ENCODE measurements at regions not wholly inside any gene's neighbourhood (a gene's known extent, or its start where the extent isn't known, plus 50 kb on each side); places are given as distances from the start of the nearest gene placed in this dataset.
"Not testable (repeated sequence)": the region's sequence is repeated elsewhere in the genome, so short reads cannot be mapped to it uniquely, and the experiment has no call there.

DNA sequence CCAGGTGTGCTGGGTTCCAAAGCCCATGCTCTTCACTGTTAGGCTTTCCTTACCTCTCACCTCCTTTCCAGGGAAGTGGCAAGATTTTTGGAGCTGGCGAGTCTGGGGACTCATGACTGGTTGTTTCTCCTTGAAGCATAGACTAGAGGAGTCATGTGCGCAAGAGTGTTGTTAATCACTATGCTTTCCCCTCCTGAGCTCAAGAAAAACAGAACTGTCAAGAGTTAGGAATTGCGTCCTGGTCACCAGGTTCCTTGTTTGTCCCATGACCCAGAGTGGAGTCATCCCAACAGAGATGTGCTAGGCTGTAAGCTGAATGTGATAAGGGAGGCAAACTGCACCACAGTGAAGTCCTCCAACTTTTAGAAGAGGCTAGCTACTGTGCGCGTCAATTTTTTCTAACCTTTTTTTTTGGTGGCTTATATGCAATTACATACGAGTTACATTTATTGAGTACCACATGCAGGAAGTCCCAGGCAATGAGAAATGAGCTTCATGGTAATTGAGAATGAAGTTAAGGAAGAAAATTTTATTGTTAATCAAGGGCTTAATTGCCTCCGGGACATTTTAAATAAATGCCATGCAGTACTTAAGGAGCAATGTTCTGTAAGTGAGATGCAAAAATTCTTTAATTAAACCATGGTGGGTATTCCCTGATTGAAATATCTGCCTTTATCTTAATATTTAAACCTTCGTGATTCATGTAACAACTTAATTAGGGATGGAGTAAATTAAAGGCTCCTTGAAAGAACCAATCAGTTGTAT, 233.9 kb downstream of the ZIC5 start:
- Histone ChIP-seq H3K4me3 (ENCODE audit: low read depth, low read length) (no peak overlapping the region), H3K4me1 (ENCODE audit: control insufficient read depth, insufficient read depth, low read length) (no peaks in the 10 kb centered on the region), H3K9me3 (ENCODE audit: control insufficient read depth, insufficient read depth, low read length) (no peaks in the 10 kb centered on the region), H3K36me3 (ENCODE audit: control insufficient read depth, insufficient read depth, low read length) (no peaks in the 10 kb centered on the region), H3K27ac (ENCODE audit: low read depth, low read length) (no peak overlapping the region), H3K27me3 (ENCODE audit: control insufficient read depth, insufficient read depth, low read length) (peaks cover 7% of the 10 kb centered on the region)
- peak in 1 of 6 donors; percentile 91 for DNase-seq (ENCODE audit: low read depth in 4 of 6, low spot score in 6 of 6)
- WGBS (ENCODE audit: insufficient coverage), result 93% methylated on average over 2 of the region's 8 CpGs

DNA sequence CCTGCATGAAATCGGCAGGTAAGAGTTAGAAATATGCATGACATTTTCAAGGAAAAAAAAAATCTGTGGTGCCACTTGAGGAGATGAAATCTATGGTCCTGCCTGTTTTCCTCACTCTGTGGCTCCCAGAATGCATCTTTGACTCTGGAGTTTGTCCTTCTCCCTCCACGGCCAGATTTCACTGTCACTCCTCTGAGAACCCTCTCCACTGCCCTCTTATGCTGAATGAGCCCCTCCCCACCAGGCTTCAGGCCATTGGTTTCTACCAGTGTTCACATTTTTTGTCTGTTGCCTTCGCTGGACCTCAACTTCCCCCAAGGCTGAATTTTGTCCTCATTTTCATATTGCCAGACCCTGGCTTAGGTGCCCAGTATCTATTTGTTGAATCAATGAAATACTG, 235.0 kb downstream of the ZIC5 start:
- 91% methylated on average over 2 of the region's 3 CpGs for WGBS (ENCODE audit: insufficient coverage)
- Histone ChIP-seq H3K27me3 (ENCODE audit: control insufficient read depth, insufficient read depth, low read length) (peaks cover 7% of the 10 kb centered on the region), H3K27ac (ENCODE audit: low read depth, low read length) (no peak overlapping the region), H3K4me3 (ENCODE audit: low read depth, low read length) (no peak overlapping the region), H3K4me1 (ENCODE audit: control insufficient read depth, insufficient read depth, low read length) (no peaks in the 10 kb centered on the region), H3K9me3 (ENCODE audit: control insufficient read depth, insufficient read depth, low read length) (no peaks in the 10 kb centered on the region), H3K36me3 (ENCODE audit: control insufficient read depth, insufficient read depth, low read length) (no peaks in the 10 kb centered on the region)
- no peak for DNase-seq (ENCODE audit: low read depth in 4 of 6, low spot score in 6 of 6)

DNA sequence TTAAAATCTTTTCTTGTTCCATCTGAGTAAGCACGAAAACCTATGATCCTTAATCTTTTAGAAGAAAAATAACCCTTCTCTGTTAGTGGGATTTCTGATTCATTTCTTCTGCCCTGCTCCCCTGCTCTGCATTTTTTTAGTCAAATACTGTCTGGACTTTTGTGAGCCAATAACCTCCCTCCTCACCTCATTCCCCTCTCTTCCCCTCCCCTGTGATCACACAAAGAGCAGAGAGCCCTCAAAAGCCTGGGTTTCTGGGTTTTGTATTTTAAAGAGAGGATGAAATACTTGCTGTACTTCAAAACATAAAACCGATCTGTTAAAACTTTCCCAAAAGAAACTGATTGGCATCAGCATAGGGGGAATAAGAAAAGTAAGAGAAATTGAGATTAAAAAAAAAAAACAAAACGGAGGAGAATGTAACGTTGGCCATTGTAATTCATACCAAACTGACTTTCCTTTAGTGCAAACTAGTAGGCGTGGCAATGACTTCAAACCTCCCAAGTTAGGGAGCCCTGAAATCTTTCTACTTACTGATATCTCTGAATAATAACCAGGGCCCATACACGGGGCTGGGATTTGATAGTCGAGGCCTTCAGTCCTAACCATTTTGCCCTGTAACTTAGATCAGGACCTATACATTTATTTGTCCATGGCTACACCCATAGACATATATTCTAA, 232.9 kb downstream of the TM9SF2 start:
- no peak overlapping the region for H3K27ac ChIP-seq (ENCODE audit: low read depth, low read length)
- no peaks in the 10 kb centered on the region for H3K9me3 ChIP-seq (ENCODE audit: control insufficient read depth, insufficient read depth, low read length)
- no peaks in the 10 kb centered on the region for H3K36me3 ChIP-seq (ENCODE audit: control insufficient read depth, insufficient read depth, low read length)
- no peaks in the 10 kb centered on the region for H3K27me3 ChIP-seq (ENCODE audit: control insufficient read depth, insufficient read depth, low read length)
- no peak for DNase-seq (ENCODE audit: low read depth in 4 of 6, low spot score in 6 of 6)
- no peak overlapping the region for H3K4me3 ChIP-seq (ENCODE audit: low read depth, low read length)
- H3K4me1 ChIP-seq (ENCODE audit: control insufficient read depth, insufficient read depth, low read length), result no peaks in the 10 kb centered on the region
- WGBS (ENCODE audit: insufficient coverage), result 76% methylated on average over 4 of the region's 7 CpGs

DNA sequence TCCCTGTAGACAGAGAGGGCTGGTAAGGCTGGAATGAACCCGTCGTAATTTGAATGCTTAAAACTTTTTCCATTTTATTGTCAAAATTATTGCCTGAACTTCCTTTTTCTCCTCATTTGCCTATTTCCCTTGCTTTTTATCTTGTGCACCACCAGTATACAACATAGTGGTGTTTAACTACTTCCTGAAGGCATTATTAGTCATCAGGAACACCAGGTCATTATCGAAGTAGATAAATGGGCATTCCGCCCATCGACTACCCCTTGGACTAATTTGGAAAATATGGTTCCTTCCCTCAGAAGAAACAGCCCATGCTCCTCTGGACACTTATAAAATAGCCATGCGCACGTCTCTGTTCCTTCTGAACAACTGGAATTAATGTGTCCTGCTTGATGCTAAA, 232.1 kb downstream of the TM9SF2 start:
- Histone ChIP-seq H3K4me3 (ENCODE audit: low read depth, low read length) (no peak overlapping the region), H3K27ac (ENCODE audit: low read depth, low read length) (no peak overlapping the region), H3K9me3 (ENCODE audit: control insufficient read depth, insufficient read depth, low read length) (no peaks in the 10 kb centered on the region), H3K27me3 (ENCODE audit: control insufficient read depth, insufficient read depth, low read length) (no peaks in the 10 kb centered on the region), H3K4me1 (ENCODE audit: control insufficient read depth, insufficient read depth, low read length) (no peaks in the 10 kb centered on the region), H3K36me3 (ENCODE audit: control insufficient read depth, insufficient read depth, low read length) (no peaks in the 10 kb centered on the region)
- DNase-seq (ENCODE audit: low read depth in 4 of 6, low spot score in 6 of 6), result no peak
- WGBS (ENCODE audit: insufficient coverage), result no CpG with 5 or more reads among the region's 7 CpGs

DNA sequence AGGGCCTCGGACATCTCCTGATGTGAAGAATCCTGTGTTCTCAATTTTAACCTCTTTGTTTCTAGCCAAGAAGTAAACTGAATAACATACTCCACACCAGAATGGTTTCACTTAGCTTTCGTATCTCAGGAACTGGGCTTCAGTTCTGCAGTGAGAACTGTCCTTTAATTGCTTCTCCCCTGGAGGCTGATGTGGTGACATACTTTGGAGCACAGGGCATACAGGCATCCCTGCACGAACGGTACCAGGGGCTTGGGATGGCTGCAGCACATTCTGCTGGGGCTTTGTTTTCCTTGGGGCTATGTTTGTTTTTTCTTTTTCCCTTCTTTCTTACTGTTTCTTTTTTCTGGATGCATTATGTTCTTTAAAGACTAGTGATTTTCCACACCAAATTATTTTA, 230.5 kb downstream of the TM9SF2 start:
- H3K36me3 ChIP-seq (ENCODE audit: control insufficient read depth, insufficient read depth, low read length), result no peaks in the 10 kb centered on the region
- DNase-seq (ENCODE audit: low read depth in 4 of 6, low spot score in 6 of 6), result no peak
- no peak overlapping the region for H3K4me3 ChIP-seq (ENCODE audit: low read depth, low read length)
- H3K27ac ChIP-seq (ENCODE audit: low read depth, low read length), result no peak overlapping the region
- H3K4me1 ChIP-seq (ENCODE audit: control insufficient read depth, insufficient read depth, low read length), result no peaks in the 10 kb centered on the region
- H3K27me3 ChIP-seq (ENCODE audit: control insufficient read depth, insufficient read depth, low read length), result no peaks in the 10 kb centered on the region
- no peaks in the 10 kb centered on the region for H3K9me3 ChIP-seq (ENCODE audit: control insufficient read depth, insufficient read depth, low read length)
- no CpG with 5 or more reads among the region's 4 CpGs for WGBS (ENCODE audit: insufficient coverage)

DNA sequence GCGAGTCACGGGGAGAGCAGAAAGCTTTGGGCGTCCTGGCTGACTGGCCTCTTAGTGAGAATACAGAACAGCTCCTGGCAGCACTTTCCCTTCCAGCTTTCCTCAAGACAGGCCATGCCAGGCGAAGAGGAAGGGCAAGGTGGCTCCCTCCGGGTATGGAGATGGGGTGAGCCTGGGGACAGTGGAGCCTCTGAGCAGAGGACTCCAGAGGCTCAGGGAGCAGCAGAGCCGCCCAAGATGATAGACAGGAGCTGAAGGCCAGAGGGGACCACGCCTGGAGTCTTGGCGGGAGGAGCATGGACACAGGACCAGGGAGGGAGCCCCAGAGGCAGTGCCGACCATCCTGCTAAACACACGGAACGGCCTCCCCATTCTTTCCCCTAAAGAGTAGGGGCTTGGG, 229.1 kb downstream of the TM9SF2 start:
- H3K9me3 ChIP-seq (ENCODE audit: control insufficient read depth, insufficient read depth, low read length), result no peaks in the 10 kb centered on the region
- H3K4me3 ChIP-seq (ENCODE audit: low read depth, low read length), result no peak overlapping the region
- no peaks in the 10 kb centered on the region for H3K4me1 ChIP-seq (ENCODE audit: control insufficient read depth, insufficient read depth, low read length)
- DNase-seq (ENCODE audit: low read depth in 4 of 6, low spot score in 6 of 6), result no peak
- H3K27me3 ChIP-seq (ENCODE audit: control insufficient read depth, insufficient read depth, low read length), result no peaks in the 10 kb centered on the region
- no peak overlapping the region for H3K27ac ChIP-seq (ENCODE audit: low read depth, low read length)
- 94% methylated on average over 10 of the region's 11 CpGs for WGBS (ENCODE audit: insufficient coverage)
- H3K36me3 ChIP-seq (ENCODE audit: control insufficient read depth, insufficient read depth, low read length), result no peaks in the 10 kb centered on the region

DNA sequence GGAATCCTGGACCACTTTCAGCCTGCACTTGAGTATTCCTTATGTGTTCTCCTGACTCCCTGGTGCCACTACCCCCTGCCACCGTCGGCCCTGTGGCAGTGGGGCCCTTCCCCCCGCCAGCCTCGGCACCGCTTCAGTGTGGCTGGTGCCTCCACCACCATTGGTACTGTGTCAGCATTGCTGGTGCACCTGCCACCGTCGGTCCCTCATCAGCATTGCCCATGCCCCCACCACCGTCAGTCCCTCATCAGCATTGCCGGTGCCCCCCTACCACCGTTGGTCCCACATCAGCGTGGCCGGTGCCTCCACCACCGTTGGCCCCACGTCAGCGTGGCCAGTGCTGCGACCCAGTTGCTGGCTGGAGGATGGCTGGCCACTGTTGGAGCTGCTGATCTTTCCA, 228.5 kb downstream of the TM9SF2 start:
- WGBS (ENCODE audit: insufficient coverage), result 95% methylated on average over 16 of the region's 16 CpGs
- H3K36me3 ChIP-seq (ENCODE audit: control insufficient read depth, insufficient read depth, low read length), result no peaks in the 10 kb centered on the region
- H3K4me3 ChIP-seq (ENCODE audit: low read depth, low read length), result no peak overlapping the region
- H3K27ac ChIP-seq (ENCODE audit: low read depth, low read length), result no peak overlapping the region
- H3K9me3 ChIP-seq (ENCODE audit: control insufficient read depth, insufficient read depth, low read length), result no peaks in the 10 kb centered on the region
- no peak for DNase-seq (ENCODE audit: low read depth in 4 of 6, low spot score in 6 of 6)
- H3K27me3 ChIP-seq (ENCODE audit: control insufficient read depth, insufficient read depth, low read length), result no peaks in the 10 kb centered on the region
- no peaks in the 10 kb centered on the region for H3K4me1 ChIP-seq (ENCODE audit: control insufficient read depth, insufficient read depth, low read length)

DNA sequence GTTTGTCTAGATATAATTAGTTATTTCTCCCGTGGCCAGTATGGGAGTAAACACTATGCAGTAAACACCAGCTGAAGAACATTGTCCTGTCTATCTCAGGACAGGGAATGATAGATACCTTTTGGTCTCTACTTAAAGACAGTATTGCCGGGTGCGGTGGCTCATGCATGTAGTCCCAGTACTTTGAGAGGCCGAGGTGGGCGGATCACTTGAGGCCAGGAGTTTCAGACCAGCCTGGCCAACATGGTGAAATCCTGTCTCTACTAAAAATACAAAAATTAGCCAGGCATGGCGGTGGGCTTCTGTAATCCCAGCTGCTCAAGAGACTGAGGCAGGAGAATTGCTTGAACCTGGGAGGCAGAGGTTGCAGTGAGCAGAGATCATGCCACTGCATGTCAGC, 226.4 kb downstream of the TM9SF2 start:
- H3K4me1 ChIP-seq (ENCODE audit: control insufficient read depth, insufficient read depth, low read length); H3K27me3 ChIP-seq (ENCODE audit: control insufficient read depth, insufficient read depth, low read length); H3K36me3 ChIP-seq (ENCODE audit: control insufficient read depth, insufficient read depth, low read length); H3K9me3 ChIP-seq (ENCODE audit: control insufficient read depth, insufficient read depth, low read length); H3K4me3 ChIP-seq (ENCODE audit: low read depth, low read length); H3K27ac ChIP-seq (ENCODE audit: low read depth, low read length); DNase-seq (ENCODE audit: low read depth in 4 of 6, low spot score in 6 of 6): not testable (repeated sequence)
- WGBS (ENCODE audit: insufficient coverage), result 90% methylated on average over 4 of the region's 6 CpGs

DNA sequence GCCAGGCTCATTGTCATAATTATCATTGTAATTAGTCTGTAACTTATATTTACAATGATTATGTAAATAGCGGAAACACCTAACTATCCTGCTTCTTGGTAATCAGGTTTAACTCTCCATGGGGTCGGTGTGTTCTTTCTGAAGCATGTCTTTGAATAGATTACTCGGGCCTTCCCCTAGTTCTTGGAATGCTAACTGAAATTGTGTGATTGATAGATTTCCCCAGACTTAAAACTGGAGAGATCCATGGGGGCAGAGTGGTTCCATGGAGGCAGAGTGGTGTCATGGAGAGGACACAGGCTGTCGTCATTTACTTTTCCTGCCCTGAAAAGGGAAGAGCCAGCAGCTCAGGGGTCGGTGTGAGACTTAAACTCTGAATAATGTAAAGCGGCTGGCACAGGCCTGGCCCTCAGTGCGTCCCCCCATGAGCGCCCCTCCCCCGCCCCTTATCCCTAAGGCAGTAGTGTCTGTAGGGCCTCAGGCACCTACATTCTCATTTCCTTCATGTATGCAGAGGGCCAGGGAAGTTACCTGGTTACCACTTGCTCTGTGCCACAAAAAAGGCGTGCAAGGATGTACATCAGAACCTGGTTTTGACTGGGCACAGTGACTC, 225.1 kb downstream of the TM9SF2 start:
- Histone ChIP-seq H3K9me3 (ENCODE audit: control insufficient read depth, insufficient read depth, low read length) (no peaks in the 10 kb centered on the region), H3K4me3 (ENCODE audit: low read depth, low read length) (no peak overlapping the region), H3K27me3 (ENCODE audit: control insufficient read depth, insufficient read depth, low read length) (peaks cover 2% of the 10 kb centered on the region), H3K4me1 (ENCODE audit: control insufficient read depth, insufficient read depth, low read length) (peaks cover 4% of the 10 kb centered on the region), H3K36me3 (ENCODE audit: control insufficient read depth, insufficient read depth, low read length) (no peaks in the 10 kb centered on the region), H3K27ac (ENCODE audit: low read depth, low read length) (no peak overlapping the region)
- WGBS (ENCODE audit: insufficient coverage), result 61% methylated on average over 9 of the region's 10 CpGs
- no peak for DNase-seq (ENCODE audit: low read depth in 4 of 6, low spot score in 6 of 6)

DNA sequence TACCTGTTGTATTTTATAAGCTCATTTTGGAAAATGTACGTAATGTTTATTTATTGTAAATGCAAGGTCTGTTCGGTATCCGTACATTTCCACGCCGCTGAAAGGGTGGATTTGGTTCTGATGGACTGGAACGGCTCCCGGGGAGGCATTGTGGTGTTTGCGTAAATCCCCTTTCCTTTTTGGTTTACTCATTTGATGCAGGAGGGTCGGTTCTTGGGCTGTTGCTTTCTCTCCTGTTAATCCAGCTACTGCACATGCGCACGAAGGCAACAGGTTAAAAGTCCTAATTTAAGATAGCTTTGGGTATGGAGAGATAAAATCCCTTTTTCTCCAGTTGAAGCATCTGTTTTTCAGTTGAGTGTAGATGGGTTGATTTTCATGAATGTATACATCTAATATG, 224.4 kb downstream of the TM9SF2 start:
- 73% methylated on average over 8 of the region's 11 CpGs for WGBS (ENCODE audit: insufficient coverage)
- no peak for DNase-seq (ENCODE audit: low read depth in 4 of 6, low spot score in 6 of 6)
- no peak overlapping the region for H3K27ac ChIP-seq (ENCODE audit: low read depth, low read length)

More for the DNA sequence above, 224.4 kb downstream of the TM9SF2 start:
- no peaks in the 10 kb centered on the region for H3K36me3 ChIP-seq (ENCODE audit: control insufficient read depth, insufficient read depth, low read length)
- H3K27me3 ChIP-seq (ENCODE audit: control insufficient read depth, insufficient read depth, low read length), result peaks cover 2% of the 10 kb centered on the region
- H3K4me1 ChIP-seq (ENCODE audit: control insufficient read depth, insufficient read depth, low read length), result peaks cover 4% of the 10 kb centered on the region
- H3K9me3 ChIP-seq (ENCODE audit: control insufficient read depth, insufficient read depth, low read length), result no peaks in the 10 kb centered on the region
- no peak overlapping the region for H3K4me3 ChIP-seq (ENCODE audit: low read depth, low read length)

Measured in spinal cord (tissue), 9 donors.